ENCODE measurements at regions not wholly inside any gene's neighbourhood (a gene's known extent, or its start where the extent isn't known, plus 50 kb on each side); places are given as distances from the start of the nearest gene placed in this dataset.

DNA sequence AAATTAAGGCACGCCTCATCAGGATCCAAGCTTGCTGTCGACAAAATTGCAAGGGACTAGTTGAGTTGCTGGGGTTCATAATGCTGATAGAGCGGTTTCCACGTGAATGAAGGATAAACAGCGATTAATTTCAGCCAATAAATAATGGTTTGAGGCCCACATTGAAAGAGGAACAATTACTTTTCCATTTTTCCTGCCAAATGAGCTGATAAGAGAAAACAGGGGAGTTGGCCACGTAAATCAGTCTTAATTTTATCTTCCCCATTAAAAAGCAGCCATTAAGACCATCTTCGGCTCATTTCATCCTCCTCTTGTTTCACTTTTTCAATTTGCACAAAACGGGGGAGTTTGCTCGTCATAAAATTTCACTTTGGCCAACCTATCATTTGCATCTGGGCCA is 235.5 kb upstream of the RRP15 start:
- TF ChIP-seq, protein P1, sequence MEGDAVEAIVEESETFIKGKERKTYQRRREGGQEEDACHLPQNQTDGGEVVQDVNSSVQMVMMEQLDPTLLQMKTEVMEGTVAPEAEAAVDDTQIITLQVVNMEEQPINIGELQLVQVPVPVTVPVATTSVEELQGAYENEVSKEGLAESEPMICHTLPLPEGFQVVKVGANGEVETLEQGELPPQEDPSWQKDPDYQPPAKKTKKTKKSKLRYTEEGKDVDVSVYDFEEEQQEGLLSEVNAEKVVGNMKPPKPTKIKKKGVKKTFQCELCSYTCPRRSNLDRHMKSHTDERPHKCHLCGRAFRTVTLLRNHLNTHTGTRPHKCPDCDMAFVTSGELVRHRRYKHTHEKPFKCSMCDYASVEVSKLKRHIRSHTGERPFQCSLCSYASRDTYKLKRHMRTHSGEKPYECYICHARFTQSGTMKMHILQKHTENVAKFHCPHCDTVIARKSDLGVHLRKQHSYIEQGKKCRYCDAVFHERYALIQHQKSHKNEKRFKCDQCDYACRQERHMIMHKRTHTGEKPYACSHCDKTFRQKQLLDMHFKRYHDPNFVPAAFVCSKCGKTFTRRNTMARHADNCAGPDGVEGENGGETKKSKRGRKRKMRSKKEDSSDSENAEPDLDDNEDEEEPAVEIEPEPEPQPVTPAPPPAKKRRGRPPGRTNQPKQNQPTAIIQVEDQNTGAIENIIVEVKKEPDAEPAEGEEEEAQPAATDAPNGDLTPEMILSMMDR (IDR thresholded peaks at IDR 0.05; ENCODE audit: low read length, missing control alignments): no peak
- no peak overlapping the region for H3K4me3 ChIP-seq (replicated peaks; ENCODE audit: low read depth, low read length)
- no peak for DNase-seq (ENCODE audit: low read depth)

DNA sequence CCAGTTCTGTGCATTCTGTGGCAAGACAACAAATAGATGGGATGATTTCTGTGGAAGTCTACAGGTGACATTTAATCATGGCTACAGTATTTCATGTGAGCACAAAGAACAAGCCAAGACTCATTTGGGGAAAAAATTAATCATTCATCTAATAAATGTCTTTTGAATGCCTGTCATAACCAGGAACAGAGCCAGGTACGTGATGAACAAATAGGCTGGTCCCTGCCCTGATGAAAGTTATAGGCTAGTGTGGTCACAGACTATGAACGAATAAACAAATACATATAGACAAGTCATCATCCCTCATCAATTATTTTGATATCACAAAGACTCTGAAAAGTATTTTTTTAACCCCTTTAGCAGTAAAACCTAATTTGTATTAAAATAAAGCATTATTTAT is 226.4 kb upstream of the RRP15 start:
- no peak for DNase-seq (ENCODE audit: low read depth)
- H3K4me3 ChIP-seq (replicated peaks; ENCODE audit: low read depth, low read length): no peak overlapping the region
- TF ChIP-seq, protein P1 (IDR thresholded peaks at IDR 0.05; ENCODE audit: low read length, missing control alignments): no peak

DNA sequence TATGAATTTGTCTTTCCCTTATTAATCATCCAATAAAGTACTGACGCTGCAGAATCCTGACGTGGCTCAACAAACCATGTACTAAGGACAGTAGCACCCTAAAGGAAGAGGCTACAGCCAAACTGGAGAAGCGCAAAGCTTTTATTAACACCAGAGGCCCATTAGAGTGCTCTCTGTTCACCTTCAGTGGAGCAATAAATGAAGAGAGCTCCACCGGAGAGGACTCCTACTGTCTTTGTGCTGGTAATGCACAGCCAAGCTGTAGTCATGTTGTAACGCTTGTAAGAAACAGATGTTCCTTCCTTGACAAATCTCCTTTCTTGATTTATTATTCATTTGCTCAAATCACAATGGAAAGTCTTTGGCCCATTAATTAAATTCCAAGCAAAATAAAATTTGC is 220.7 kb upstream of the RRP15 start:
- DNase-seq (ENCODE audit: low read depth): no peak
- TF ChIP-seq, protein P1 (IDR thresholded peaks at IDR 0.05; ENCODE audit: low read length, missing control alignments): no peak
- H3K4me3 ChIP-seq (replicated peaks; ENCODE audit: low read depth, low read length): no peak overlapping the region

DNA sequence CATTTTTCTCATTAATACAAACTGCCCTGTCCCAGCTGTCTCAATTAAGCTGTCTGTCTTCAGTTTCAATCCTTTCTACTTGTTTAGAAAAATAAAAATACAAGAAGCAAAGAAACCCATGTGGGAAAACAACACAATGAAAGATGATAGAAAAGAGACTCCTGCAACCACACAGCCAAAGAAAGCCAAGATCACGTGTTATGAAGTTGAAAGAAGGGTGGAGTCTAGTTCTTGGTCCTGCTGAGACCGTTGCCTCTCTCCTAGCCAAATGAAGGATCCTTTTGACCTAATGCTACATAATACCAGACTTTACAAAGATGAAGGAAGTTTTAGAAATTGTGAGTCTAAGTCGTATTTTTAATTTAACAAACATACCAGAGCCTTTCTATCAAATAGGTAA is 218.8 kb upstream of the RRP15 start:
- no peak for DNase-seq (ENCODE audit: low read depth)
- H3K4me3 ChIP-seq (replicated peaks; ENCODE audit: low read depth, low read length): no peak overlapping the region
- TF ChIP-seq, protein P1 (IDR thresholded peaks at IDR 0.05; ENCODE audit: low read length, missing control alignments): no peak

DNA sequence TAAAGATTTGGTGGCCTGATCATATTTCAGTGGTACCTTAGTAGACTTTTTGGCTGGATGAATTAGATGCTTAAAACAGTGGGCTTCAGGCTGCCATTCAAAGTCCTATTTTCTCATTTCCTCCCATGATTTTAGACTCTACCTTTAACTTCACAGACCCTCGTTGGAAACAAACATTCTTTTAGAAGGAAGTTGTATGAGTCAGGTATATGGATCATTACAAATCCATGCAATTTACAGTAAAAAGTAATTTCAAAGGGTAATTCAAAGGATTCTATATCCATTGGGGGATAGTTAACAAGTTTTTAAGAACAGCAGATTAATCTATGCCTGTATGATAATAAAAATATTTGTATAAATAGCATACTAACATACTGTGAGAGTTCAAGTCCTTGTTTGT is 216.9 kb upstream of the RRP15 start:
- TF ChIP-seq, protein P1 (IDR thresholded peaks at IDR 0.05; ENCODE audit: low read length, missing control alignments): no peak
- no peak overlapping the region for H3K4me3 ChIP-seq (replicated peaks; ENCODE audit: low read depth, low read length)
- DNase-seq (ENCODE audit: low read depth): no peak

DNA sequence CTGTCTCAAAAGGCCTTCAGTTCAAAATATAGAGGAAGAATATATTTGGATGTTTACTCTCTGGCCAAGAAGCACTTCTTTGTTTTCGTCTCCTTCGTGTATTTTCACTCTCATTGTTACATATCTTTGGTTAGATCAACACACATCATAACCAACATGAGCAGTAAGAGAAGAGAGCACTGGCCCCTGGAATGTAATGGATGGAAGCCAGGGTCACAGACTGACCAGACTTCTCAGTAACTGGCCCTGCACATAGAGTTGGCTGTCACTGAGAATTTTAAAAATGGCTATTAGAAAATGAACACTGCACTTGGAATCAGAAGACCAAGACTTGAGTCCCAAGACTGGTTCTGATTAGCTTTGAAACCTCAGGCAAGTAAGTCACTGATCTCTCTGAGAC is 215.9 kb upstream of the RRP15 start:
- no peak for DNase-seq (ENCODE audit: low read depth)
- TF ChIP-seq, protein P1 (IDR thresholded peaks at IDR 0.05; ENCODE audit: low read length, missing control alignments): no peak
- no peak overlapping the region for H3K4me3 ChIP-seq (replicated peaks; ENCODE audit: low read depth, low read length)

DNA sequence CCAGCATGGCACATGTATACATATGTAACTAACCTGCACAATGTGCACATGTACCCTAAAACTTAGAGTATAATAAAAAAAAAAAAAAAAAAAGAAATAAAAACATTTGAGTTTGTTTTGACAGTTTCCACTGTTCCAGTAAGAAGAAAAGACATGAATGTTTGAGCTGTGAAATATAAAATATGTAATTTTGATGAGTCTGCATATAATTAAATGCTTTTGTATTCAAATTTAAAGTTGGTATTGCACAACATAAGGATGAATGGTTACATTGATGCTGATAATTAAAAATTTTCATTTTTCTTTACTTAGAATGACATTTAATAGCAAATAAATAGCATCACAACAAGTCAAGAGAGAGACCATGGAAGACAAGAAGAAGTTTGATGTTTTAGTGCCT is 212.0 kb upstream of the RRP15 start:
- TF ChIP-seq, protein P1 (IDR thresholded peaks at IDR 0.05; ENCODE audit: low read length, missing control alignments): no peak
- no peak overlapping the region for H3K4me3 ChIP-seq (replicated peaks; ENCODE audit: low read depth, low read length)

More for the DNA sequence above, 212.0 kb upstream of the RRP15 start:
- DNase-seq (ENCODE audit: low read depth): no peak

All from fibroblast of pulmonary artery (primary cell).